GM19397 (cell line): ENCODE measurements at regions not wholly inside any gene's neighbourhood (a gene's known extent, or its start where the extent isn't known, plus 50 kb on each side); places are given as distances from the start of the nearest gene placed in this dataset.
"Not testable (repeated sequence)": the region's sequence is repeated elsewhere in the genome, so short reads cannot be mapped to it uniquely, and the experiment has no call there.

Experiments
- ATAC-seq: cut with Tn5 transposase; IDR thresholded peaks from one replicate; pipeline ENCODE4 v1.9.1; 2021; ENCODE audit warnings: mild to moderate bottlenecking, moderate library complexity; ENCODE audit not compliant: unreplicated experiment

GRCh38 chr2:9707611-9708160 lies 76.9 kb upstream of the YWHAQ start:
- no peak for ATAC-seq

- ATAC-seq = no peak
Observed at GRCh38 chr2:9708683-9709538, 78.1 kb upstream of the YWHAQ start.

- ATAC-seq = no peak
Observed at GRCh38 chr2:9709539-9710285, 78.9 kb upstream of the YWHAQ start.

- no peak for ATAC-seq
Observed at GRCh38 chr2:9710311-9710710, 79.5 kb upstream of the YWHAQ start.

GRCh38 chr2:9712263-9712662 lies 81.5 kb upstream of the YWHAQ start:
- no peak for ATAC-seq

- no peak for ATAC-seq
Observed at GRCh38 chr2:9714630-9715214, 83.9 kb upstream of the YWHAQ start.

- no peak for ATAC-seq
Observed at GRCh38 chr2:9715238-9715637, 84.4 kb upstream of the YWHAQ start.

GRCh38 chr2:9717886-9718451 lies 87.2 kb upstream of the YWHAQ start:
- no peak for ATAC-seq

GRCh38 chr2:9720352-9721093 lies 89.7 kb upstream of the YWHAQ start:
- ATAC-seq = no peak

GRCh38 chr2:9721344-9721743 lies 90.5 kb upstream of the YWHAQ start:
- ATAC-seq = no peak

- no peak for ATAC-seq
Observed at GRCh38 chr2:9722451-9722850, 91.7 kb upstream of the YWHAQ start.

- ATAC-seq = no peak
Observed at GRCh38 chr2:9724565-9724964, 93.8 kb upstream of the YWHAQ start.

GRCh38 chr2:9725106-9725505 lies 94.3 kb upstream of the YWHAQ start:
- ATAC-seq = no peak

- not testable (repeated sequence) for ATAC-seq
Observed at GRCh38 chr2:9726016-9726415, 95.2 kb upstream of the YWHAQ start.

GRCh38 chr2:9730523-9730922 lies 99.7 kb upstream of the YWHAQ start:
- ATAC-seq = not testable (repeated sequence)

- ATAC-seq = no peak
Observed at GRCh38 chr2:9732824-9733223, 102.0 kb upstream of the YWHAQ start.

- ATAC-seq = no peak
Observed at GRCh38 chr2:9734308-9734707, 103.5 kb upstream of the YWHAQ start.

- no peak for ATAC-seq
Observed at GRCh38 chr2:9735335-9735734, 104.5 kb upstream of the YWHAQ start.

GRCh38 chr2:9736021-9736420 lies 105.2 kb upstream of the YWHAQ start:
- ATAC-seq = no peak

- ATAC-seq = no peak
Observed at GRCh38 chr2:9737053-9737875, 106.0 kb upstream of the TAF1B start.
